Panc1 (cell line): ENCODE measurements at regions not wholly inside any gene's neighbourhood (a gene's known extent, or its start where the extent isn't known, plus 50 kb on each side); places are given as distances from the start of the nearest gene placed in this dataset.

ENCODE experiments used
- POLR2AphosphoS5 ChIP-seq: IDR thresholded peaks from 2 replicates; pipeline ENCODE4 v1.6.1; 2012; ENCODE audit warnings: mild to moderate bottlenecking, low read depth, low read length, moderate library complexity
- SIN3A ChIP-seq: IDR thresholded peaks from 2 replicates; pipeline ENCODE4 v1.6.1; 2012; ENCODE audit warnings: low read depth, mild to moderate bottlenecking, low read length, moderate library complexity, borderline replicate concordance; ENCODE audit not compliant: insufficient read depth
- TF ChIP-seq, protein P1 (sequence below): fragments of 450-650 bp; IDR thresholded peaks from 2 replicates; pipeline ENCODE4 v1.5.1; 2017; ENCODE audit warnings: mild to moderate bottlenecking

- TF ChIP-seq POLR2AphosphoS5 (no peak), SIN3A (no peak)
- TF ChIP-seq, protein P1, sequence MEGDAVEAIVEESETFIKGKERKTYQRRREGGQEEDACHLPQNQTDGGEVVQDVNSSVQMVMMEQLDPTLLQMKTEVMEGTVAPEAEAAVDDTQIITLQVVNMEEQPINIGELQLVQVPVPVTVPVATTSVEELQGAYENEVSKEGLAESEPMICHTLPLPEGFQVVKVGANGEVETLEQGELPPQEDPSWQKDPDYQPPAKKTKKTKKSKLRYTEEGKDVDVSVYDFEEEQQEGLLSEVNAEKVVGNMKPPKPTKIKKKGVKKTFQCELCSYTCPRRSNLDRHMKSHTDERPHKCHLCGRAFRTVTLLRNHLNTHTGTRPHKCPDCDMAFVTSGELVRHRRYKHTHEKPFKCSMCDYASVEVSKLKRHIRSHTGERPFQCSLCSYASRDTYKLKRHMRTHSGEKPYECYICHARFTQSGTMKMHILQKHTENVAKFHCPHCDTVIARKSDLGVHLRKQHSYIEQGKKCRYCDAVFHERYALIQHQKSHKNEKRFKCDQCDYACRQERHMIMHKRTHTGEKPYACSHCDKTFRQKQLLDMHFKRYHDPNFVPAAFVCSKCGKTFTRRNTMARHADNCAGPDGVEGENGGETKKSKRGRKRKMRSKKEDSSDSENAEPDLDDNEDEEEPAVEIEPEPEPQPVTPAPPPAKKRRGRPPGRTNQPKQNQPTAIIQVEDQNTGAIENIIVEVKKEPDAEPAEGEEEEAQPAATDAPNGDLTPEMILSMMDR, result no peak
These were observed 307.0 kb downstream of the UQCRFS1 start for GRCh38 chr19:28905996-28906395.
